Fibroblast of the aortic adventitia (primary cell): ENCODE measurements at regions not wholly inside any gene's neighbourhood (a gene's known extent, or its start where the extent isn't known, plus 50 kb on each side); places are given as distances from the start of the nearest gene placed in this dataset.

Experiments used
- DNase-seq: peaks from one replicate; pipeline ENCODE4 v3.0.0-alpha.2; 2010; ENCODE audit warnings: low read depth
- H3K4me3 ChIP-seq: 2 replicates; pipeline ENCODE4 v1.5.1; 2011; ENCODE audit warnings: low read depth, mild to moderate bottlenecking, control low read depth, low read length, moderate library complexity
- TF ChIP-seq, protein P1 (sequence below): IDR thresholded peaks from 2 replicates; pipeline ENCODE4 v1.5.1; 2011; ENCODE audit warnings: mild to moderate bottlenecking, low read length, control low read depth, inconsistent platforms; ENCODE audit not compliant: insufficient read depth

- TF ChIP-seq, protein P1, sequence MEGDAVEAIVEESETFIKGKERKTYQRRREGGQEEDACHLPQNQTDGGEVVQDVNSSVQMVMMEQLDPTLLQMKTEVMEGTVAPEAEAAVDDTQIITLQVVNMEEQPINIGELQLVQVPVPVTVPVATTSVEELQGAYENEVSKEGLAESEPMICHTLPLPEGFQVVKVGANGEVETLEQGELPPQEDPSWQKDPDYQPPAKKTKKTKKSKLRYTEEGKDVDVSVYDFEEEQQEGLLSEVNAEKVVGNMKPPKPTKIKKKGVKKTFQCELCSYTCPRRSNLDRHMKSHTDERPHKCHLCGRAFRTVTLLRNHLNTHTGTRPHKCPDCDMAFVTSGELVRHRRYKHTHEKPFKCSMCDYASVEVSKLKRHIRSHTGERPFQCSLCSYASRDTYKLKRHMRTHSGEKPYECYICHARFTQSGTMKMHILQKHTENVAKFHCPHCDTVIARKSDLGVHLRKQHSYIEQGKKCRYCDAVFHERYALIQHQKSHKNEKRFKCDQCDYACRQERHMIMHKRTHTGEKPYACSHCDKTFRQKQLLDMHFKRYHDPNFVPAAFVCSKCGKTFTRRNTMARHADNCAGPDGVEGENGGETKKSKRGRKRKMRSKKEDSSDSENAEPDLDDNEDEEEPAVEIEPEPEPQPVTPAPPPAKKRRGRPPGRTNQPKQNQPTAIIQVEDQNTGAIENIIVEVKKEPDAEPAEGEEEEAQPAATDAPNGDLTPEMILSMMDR = no peak
- H3K4me3 ChIP-seq = no peak overlapping the region
These were observed 155.7 kb upstream of the ZNF536 start for GRCh38 chr19:30216453-30216852.

DNA sequence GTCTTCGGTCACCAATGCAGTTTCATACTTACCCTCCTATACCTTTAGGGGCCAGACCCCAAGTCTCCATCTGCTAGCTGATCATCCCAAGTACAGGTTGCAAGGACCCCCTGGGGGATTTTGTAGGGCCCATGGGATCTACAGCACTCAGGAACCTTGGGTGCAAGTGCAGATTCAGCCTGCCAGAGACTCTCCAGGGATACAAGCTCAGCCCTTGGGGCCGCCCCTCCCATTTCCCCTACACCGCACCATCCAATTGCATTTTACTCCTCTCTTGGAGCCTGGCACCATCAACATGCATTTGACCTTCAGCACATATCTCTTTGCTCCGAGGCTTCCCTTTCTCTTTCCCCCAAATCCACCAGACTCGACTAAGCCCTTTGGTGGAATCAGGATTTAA lies 154.7 kb upstream of the ZNF536 start:
- no peak overlapping the region for H3K4me3 ChIP-seq
- TF ChIP-seq, protein P1 = no peak
- DNase-seq = no peak

More at GRCh38 chr19:30216453-30216852, 155.7 kb upstream of the ZNF536 start:
- no peak for DNase-seq

GRCh38 chr19:30219702-30220101 lies 152.5 kb upstream of the ZNF536 start:
- H3K4me3 ChIP-seq = no peak overlapping the region
- no peak for DNase-seq
- TF ChIP-seq, protein P1 = no peak

- DNase-seq = no peak
- no peak overlapping the region for H3K4me3 ChIP-seq
- TF ChIP-seq, protein P1 = no peak
These were observed 151.0 kb upstream of the ZNF536 start for GRCh38 chr19:30221176-30221575.

DNA sequence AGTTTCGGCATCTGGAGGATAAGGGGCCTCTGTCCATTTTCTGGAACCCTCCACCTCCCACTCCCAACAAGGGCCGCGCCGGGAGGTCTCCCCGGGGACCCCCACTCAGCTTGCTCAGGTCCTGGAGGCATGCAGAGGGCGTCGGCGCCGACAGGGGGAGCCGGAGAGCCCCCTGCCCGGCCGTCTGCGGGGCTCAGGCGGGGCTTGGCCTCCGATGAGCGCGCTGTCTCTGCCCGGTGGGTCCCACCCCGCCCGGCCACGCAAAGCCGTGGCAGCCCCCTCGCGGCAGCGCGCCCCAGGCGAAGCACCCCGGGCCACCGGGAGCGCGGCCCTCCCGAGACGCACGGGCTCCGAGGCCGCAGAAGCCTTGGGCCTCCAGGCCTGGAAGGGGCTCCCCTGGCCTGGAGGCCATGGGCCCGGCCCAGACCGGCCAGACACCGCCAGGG lies 149.7 kb upstream of the ZNF536 start:
- TF ChIP-seq, protein P1 = peak; percentile 34
- DNase-seq = no peak
- H3K4me3 ChIP-seq = no peak overlapping the region

- H3K4me3 ChIP-seq = no peak overlapping the region
- no peak for DNase-seq
- TF ChIP-seq, protein P1 = no peak
These were observed 149.0 kb upstream of the ZNF536 start for GRCh38 chr19:30222992-30223865.
